ENCODE measurements at regions not wholly inside any gene's neighbourhood (a gene's known extent, or its start where the extent isn't known, plus 50 kb on each side); places are given as distances from the start of the nearest gene placed in this dataset.

DNA sequence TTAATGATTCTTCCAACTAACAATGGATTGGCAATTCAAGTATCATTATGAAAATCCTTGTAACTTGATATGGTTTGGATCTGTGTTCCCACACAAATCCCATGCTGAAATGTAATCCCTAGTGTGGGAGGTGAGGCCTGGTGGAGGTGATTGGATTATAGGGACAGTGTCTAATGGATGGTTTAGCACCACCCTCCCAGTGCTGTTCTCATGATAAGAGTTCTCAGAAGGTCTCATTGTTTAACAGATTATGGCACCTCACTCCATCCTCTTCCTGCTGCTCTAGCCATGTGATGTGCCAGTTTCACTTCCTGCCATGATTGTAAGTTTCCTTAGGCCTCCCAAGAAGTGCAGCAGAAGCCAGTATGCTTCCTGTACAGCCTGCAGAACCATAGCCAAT is 1116.2 kb upstream of the EDIL3 start:
- BruUV-seq (replicated peaks), result no TSS peak
- no peaks in the 10 kb centered on the region for H3K79me2 ChIP-seq (ENCODE audit: control insufficient read depth, insufficient read depth, low read length)
- ChIA-PET SMC1A (ENCODE audit: uncharacterized antibody, unreplicated experiment) (no interaction called here), CTCF (no interaction called here), POLR2A (no interaction called here), RAD21 (ENCODE audit: unreplicated experiment) (no interaction called here)
- no peak for FAIRE-seq
- no peak overlapping the region for H3K27ac ChIP-seq (ENCODE audit: control insufficient read depth, insufficient read depth)
- H4K20me1 ChIP-seq (ENCODE audit: control insufficient read depth, insufficient read depth), result no peaks in the 10 kb centered on the region
- ATAC-seq, result peak; percentile 34; the same call in 2 of the 3 replicates
- no peaks in the 10 kb centered on the region for H3K9me3 ChIP-seq (replicated peaks; ENCODE audit: control insufficient read depth, insufficient read depth, low read length)
- H3K4me1 ChIP-seq (ENCODE audit: control insufficient read depth, insufficient read depth, low read length), result no peaks in the 10 kb centered on the region
- no peak overlapping the region for H2AFZ ChIP-seq (ENCODE audit: control insufficient read depth, low read depth, low read length)
- H3K4me3 ChIP-seq, result no peak overlapping the region
- DNase-seq (ENCODE audit: low read depth, low spot score), result no peak
- no peaks in the 10 kb centered on the region for H3K36me3 ChIP-seq (ENCODE audit: control insufficient read depth in 2 of 2, insufficient read depth in 2 of 2, low read length in 1 of 2)
- H3K9ac ChIP-seq (ENCODE audit: control insufficient read depth, insufficient read depth, low read length), result no peak overlapping the region
- intact Hi-C loops (cut with micrococcal nuclease; ENCODE audit: unreplicated experiment) (no loop called here), in situ Hi-C loops (cut with MboI) (no loop called here)
- TF ChIP-seq RBBP5 (conservative IDR thresholded peaks at IDR 0.05), result no peak
- TF ChIP-seq BCL11A (IDR thresholded peaks at IDR 0.05; ENCODE audit: low read depth, low read length), result no peak
- TF ChIP-seq MYB (IDR thresholded peaks at IDR 0.05; ENCODE audit: borderline replicate concordance, low read depth, low read length), result no peak
- TF ChIP-seq BACH1 (IDR thresholded peaks at IDR 0.05; ENCODE audit: borderline replicate concordance), result no peak
- TF ChIP-seq HCFC1 (IDR thresholded peaks at IDR 0.05; ENCODE audit: low read length), result no peak
- no peak for TF ChIP-seq MTA3 (IDR thresholded peaks at IDR 0.05; ENCODE audit: borderline replicate concordance, low read length)
- TF ChIP-seq ZBTB33 (IDR thresholded peaks at IDR 0.05), result no peak
- no peak for TF ChIP-seq STAT3 (IDR thresholded peaks at IDR 0.05; ENCODE audit: low read depth, low read length)
- H3K4me2 ChIP-seq (ENCODE audit: control insufficient read depth, insufficient read depth), result no peak overlapping the region
- no peaks in the 10 kb centered on the region for H3K27me3 ChIP-seq (replicated peaks in 1 of 2; ENCODE audit: control insufficient read depth in 2 of 2, insufficient read depth in 2 of 2, low read length in 1 of 2)

DNA sequence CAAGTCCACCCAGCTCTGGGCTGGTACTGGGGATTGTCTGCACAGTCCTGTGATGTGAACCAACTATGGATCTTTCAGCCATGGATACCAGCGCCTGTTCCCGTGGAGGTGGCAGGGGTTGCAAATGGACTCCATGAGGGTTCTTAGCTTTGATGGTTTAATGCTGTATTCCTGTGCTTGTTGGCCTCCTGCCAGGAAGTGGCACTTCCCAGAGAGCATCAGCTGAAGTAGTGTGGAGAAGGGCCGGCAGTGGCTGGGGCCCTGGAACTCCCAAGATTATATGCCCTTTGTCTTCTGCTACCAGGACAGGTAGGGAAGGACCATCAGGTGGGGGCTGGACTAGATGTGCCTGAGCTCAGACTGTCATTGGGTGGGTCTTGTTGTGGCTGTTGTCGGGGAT is 1104.8 kb upstream of the COX7C start:
- TF ChIP-seq ZBTB11 (CRISPR knock-in tag; IDR thresholded peaks at IDR 0.05) (no peak), STAT1 (conservative IDR thresholded peaks at IDR 0.05) (no peak), TCF7 (IDR thresholded peaks at IDR 0.05; ENCODE audit: borderline replicate concordance) (no peak), SUPT20H (IDR thresholded peaks at IDR 0.05; ENCODE audit: borderline replicate concordance, control insufficient read depth, low read depth, low read length) (no peak)
- H3K9me3 ChIP-seq (replicated peaks; ENCODE audit: control insufficient read depth, insufficient read depth, low read length), result no peaks in the 10 kb centered on the region
- DNase-seq (ENCODE audit: low read depth, low spot score) (no peak), FAIRE-seq (no peak), ATAC-seq (no peak)
- no peak overlapping the region for H3K9ac ChIP-seq (ENCODE audit: control insufficient read depth, insufficient read depth, low read length)
- BruUV-seq (replicated peaks), result no TSS peak
- H3K27me3 ChIP-seq (replicated peaks in 1 of 2; ENCODE audit: control insufficient read depth in 2 of 2, insufficient read depth in 2 of 2, low read length in 1 of 2), result no peaks in the 10 kb centered on the region
- ChIA-PET POLR2A (no interaction called here), SMC1A (ENCODE audit: uncharacterized antibody, unreplicated experiment) (interaction anchor here (0.7 kb wide), 1 partner anchor 55 kb away, joined by 3 read pairs; no protein-coding TSS in a partner anchor), RAD21 (ENCODE audit: unreplicated experiment) (no interaction called here), CTCF (no interaction called here)
- H3K4me3 ChIP-seq, result no peak overlapping the region
- H3K36me3 ChIP-seq (ENCODE audit: control insufficient read depth in 2 of 2, insufficient read depth in 2 of 2, low read length in 1 of 2), result no peaks in the 10 kb centered on the region
- no peak overlapping the region for H3K27ac ChIP-seq (ENCODE audit: control insufficient read depth, insufficient read depth)
- no peaks in the 10 kb centered on the region for H4K20me1 ChIP-seq (ENCODE audit: control insufficient read depth, insufficient read depth)
- 44% methylated on average over 4 of the region's 4 CpGs for WGBS (ENCODE audit: insufficient coverage, insufficient replicate concordance, low lambda C conversion rate, missing lambda C conversion rate)
- H3K4me2 ChIP-seq (ENCODE audit: control insufficient read depth, insufficient read depth), result no peak overlapping the region
- no peaks in the 10 kb centered on the region for H3K4me1 ChIP-seq (ENCODE audit: control insufficient read depth, insufficient read depth, low read length)
- in situ Hi-C loops (cut with MboI) (no loop called here), intact Hi-C loops (cut with micrococcal nuclease; ENCODE audit: unreplicated experiment) (no loop called here)
- H2AFZ ChIP-seq (ENCODE audit: control insufficient read depth, low read depth, low read length), result no peak overlapping the region
- no peaks in the 10 kb centered on the region for H3K79me2 ChIP-seq (ENCODE audit: control insufficient read depth, insufficient read depth, low read length)
